SU-DHL-6 (cell line): ENCODE measurements at regions not wholly inside any gene's neighbourhood (a gene's known extent, or its start where the extent isn't known, plus 50 kb on each side); places are given as distances from the start of the nearest gene placed in this dataset.

Experiments used
- H2AFZ ChIP-seq: fragments of 200-600 bp; sonication (generic); 2 replicates; pipeline ENCODE4 v1.6.1; 2014; ENCODE audit warnings: low read depth, mild to moderate bottlenecking, moderate library complexity, mixed read lengths, antibody characterized with exemption, low read length; ENCODE audit not compliant: severe bottlenecking
- H3F3A ChIP-seq: fragments of 200-600 bp; shearing (Covaris generic); 2 replicates; pipeline ENCODE4 v1.6.0; 2016; ENCODE audit warnings: antibody characterized with exemption, mild to moderate bottlenecking; ENCODE audit not compliant: insufficient read depth
- H3K27ac ChIP-seq: fragments of 200-600 bp; sonication (generic); 2 replicates; pipeline ENCODE4 v1.5.1; 2016; ENCODE audit warnings: low read depth, mild to moderate bottlenecking, low read length, moderate library complexity, mixed read lengths
- H3K27me3 ChIP-seq: fragments of 200-600 bp; sonication (generic), shearing (Covaris generic); 2 replicates; pipeline ENCODE4 v1.6.0; 2014; ENCODE audit warnings: mild to moderate bottlenecking, low read length
- H3K36me3 ChIP-seq: fragments of 200-600 bp; sonication (generic); 2 replicates; pipeline ENCODE4 v1.6.1; 2014; ENCODE audit warnings: mild to moderate bottlenecking, low read length, mixed read lengths
- H3K4me2 ChIP-seq: fragments of 300-600, 200-600 bp; shearing (Covaris generic), sonication (generic); 2 replicates; pipeline ENCODE4 v1.6.0; 2014; ENCODE audit warnings: low read length, low read depth, mild to moderate bottlenecking; ENCODE audit not compliant: poor library complexity, severe bottlenecking
- H3K4me3 ChIP-seq: fragments of 200-600 bp; sonication (generic); 2 replicates; pipeline ENCODE4 v1.5.1; 2014; ENCODE audit warnings: antibody characterized with exemption, low read length, mild to moderate bottlenecking, mixed read lengths; ENCODE audit not compliant: insufficient read depth, poor library complexity, severe bottlenecking
- H3K79me2 ChIP-seq: fragments of 200-600 bp; sonication (generic); 2 replicates; pipeline ENCODE4 v1.6.1; 2014; ENCODE audit warnings: mild to moderate bottlenecking, low read length, moderate library complexity; ENCODE audit not compliant: insufficient read depth
- H3K9ac ChIP-seq: fragments of 200-600 bp; sonication (generic); 2 replicates; pipeline ENCODE4 v1.7.0; 2014; ENCODE audit warnings: mild to moderate bottlenecking, low read length
- H3K9me2 ChIP-seq: fragments of 200-600 bp; sonication (generic); replicated peaks from 2 replicates; pipeline ENCODE4 v1.6.1; 2014; ENCODE audit warnings: low read length; ENCODE audit not compliant: insufficient read depth
- H3K9me3 ChIP-seq: fragments of 200-600 bp; sonication (generic); 2 replicates; pipeline ENCODE4 v1.6.1; 2014; ENCODE audit warnings: low read length, mixed read lengths; ENCODE audit not compliant: insufficient read depth
- H4K20me1 ChIP-seq: fragments of 200-600 bp; sonication (generic); 2 replicates; pipeline ENCODE4 v1.6.1; 2014; ENCODE audit warnings: low read depth, mild to moderate bottlenecking, antibody characterized with exemption, low read length, moderate library complexity, mixed read lengths
- CTCF ChIP-seq: fragments of 200-600 bp; sonication (generic); IDR thresholded peaks from one replicate; pipeline ENCODE4 v1.5.1; 2017; ENCODE audit warnings: antibody characterized with exemption, mild to moderate bottlenecking, low read length, moderate library complexity; ENCODE audit not compliant: insufficient read depth, poor library complexity, severe bottlenecking
- EZH2phosphoT487 ChIP-seq: fragments of 200-600 bp; sonication (generic), shearing (Covaris generic); conservative IDR thresholded peaks from 2 replicates; pipeline ENCODE4 v1.6.1; 2018; ENCODE audit warnings: mild to moderate bottlenecking, antibody characterized with exemption, low read length, moderate library complexity, mixed read lengths

DNA sequence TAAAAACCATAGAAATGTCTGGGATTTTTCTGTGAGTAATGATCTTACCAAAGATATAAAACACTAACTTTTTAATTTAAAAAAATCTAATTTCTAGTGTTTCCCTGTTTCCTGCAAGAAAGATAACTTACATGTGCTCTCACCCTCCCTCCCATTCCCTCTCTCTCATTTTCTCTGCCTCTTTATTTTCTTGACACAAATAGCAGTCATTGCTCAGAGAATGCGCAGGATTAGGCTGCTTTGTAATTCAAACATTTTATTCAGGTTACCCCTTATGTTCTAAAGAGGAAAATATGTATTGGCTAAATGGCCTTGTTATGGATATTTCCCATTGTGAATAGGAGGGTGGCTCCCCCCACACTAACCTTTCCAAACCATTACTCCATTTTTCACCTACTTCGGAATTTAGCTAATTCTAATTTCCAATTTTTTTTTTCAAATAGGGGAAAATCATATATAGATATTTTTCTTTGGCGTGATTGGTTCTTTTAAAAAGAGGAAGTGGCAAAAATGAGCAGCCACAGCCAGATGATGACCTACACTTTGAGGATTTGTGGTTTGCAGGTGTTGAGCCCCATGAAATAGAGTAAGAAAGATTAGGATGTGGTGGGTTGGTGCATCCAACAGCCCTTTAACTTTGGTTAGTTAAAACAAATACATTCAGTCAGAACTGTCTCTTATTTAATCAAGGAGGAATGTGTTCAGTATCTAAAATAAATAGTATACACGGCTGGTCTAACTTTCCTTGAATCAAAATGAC, 554.4 kb downstream of the IGSF11 start:
- Histone ChIP-seq H3K36me3 (no peaks in the 10 kb centered on the region; the same call in 1 of the 2 replicates), H4K20me1 (no peaks in the 10 kb centered on the region), H3K4me2 (no peak overlapping the region), H3K27me3 (no peaks in the 10 kb centered on the region), H3K4me3 (no peak overlapping the region), H3K9me2 (no peaks in the 10 kb centered on the region), H3K9me3 (no peaks in the 10 kb centered on the region), H3F3A (no peaks in the 10 kb centered on the region), H3K79me2 (no peaks in the 10 kb centered on the region), H3K27ac (no peak overlapping the region), H3K9ac (no peak overlapping the region), H2AFZ (no peak overlapping the region)
- TF ChIP-seq EZH2phosphoT487 (no peak), CTCF (no peak)

GRCh38 chr3:118485693-118486092, 549.0 kb downstream of the IGSF11 start:
- Histone ChIP-seq H3K27me3 (no peaks in the 10 kb centered on the region), H3K4me2 (no peak overlapping the region), H3K9me2 (no peaks in the 10 kb centered on the region), H3K9ac (no peak overlapping the region), H3K27ac (no peak overlapping the region), H3K36me3 (no peaks in the 10 kb centered on the region; the same call in 1 of the 2 replicates), H3K4me3 (no peak overlapping the region), H3K9me3 (no peaks in the 10 kb centered on the region), H4K20me1 (no peaks in the 10 kb centered on the region), H3K79me2 (no peaks in the 10 kb centered on the region), H2AFZ (no peak overlapping the region), H3F3A (no peaks in the 10 kb centered on the region)
- TF ChIP-seq EZH2phosphoT487: no peak
- TF ChIP-seq CTCF: no peak

DNA sequence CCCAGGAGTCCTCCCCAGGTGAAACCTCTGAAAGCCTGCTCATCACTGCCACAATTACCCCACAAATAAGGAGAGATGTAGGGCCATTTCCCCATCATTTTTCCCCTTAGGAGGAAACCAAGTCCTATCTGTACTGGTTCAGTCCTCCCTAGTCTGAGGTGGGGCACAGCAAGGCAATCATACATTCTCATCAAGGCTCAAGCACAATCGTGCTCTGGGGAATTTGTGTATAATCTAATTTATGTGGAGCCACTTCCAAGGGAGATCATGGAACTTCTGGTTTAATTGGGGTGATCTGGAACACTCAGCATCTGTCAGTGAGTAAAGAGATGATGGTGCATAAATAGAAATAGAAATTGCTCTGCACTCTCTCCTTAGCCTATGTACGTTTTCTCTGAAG, 546.9 kb downstream of the IGSF11 start:
- Histone ChIP-seq H3K9me2 (no peaks in the 10 kb centered on the region), H3F3A (no peaks in the 10 kb centered on the region), H3K79me2 (no peaks in the 10 kb centered on the region), H3K27me3 (no peaks in the 10 kb centered on the region), H3K9me3 (no peaks in the 10 kb centered on the region), H3K27ac (no peak overlapping the region), H3K9ac (no peak overlapping the region), H3K4me3 (no peak overlapping the region), H2AFZ (no peak overlapping the region), H3K4me2 (no peak overlapping the region), H3K36me3 (no peaks in the 10 kb centered on the region; the same call in 1 of the 2 replicates), H4K20me1 (no peaks in the 10 kb centered on the region)
- TF ChIP-seq EZH2phosphoT487 (no peak), CTCF (no peak)
